ENCODE measurements at regions not wholly inside any gene's neighbourhood (a gene's known extent, or its start where the extent isn't known, plus 50 kb on each side); places are given as distances from the start of the nearest gene placed in this dataset.

DNA sequence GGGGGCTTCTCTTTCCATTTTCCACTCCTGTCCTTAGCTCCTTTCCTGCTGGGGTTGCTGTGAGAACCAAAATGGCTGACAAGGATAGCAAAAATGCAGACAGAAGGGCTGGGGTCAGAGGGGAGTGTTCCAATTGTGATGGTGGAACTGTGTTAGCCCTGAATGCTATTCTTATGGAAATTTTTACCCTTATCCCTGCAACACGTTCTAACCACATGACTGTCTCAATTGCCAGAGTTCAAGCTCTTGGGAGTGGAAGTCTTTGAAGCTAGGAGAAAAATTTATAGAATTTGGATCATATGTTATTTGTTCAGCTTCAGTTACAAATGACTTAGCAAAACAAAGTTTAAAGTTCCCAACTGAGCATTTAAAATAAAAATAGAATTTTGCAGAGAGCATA is 134.1 kb downstream of the ADCYAP1R1 start:
- Histone ChIP-seq H3K27me3 (no peaks in the 10 kb centered on the region), H3K9me3 (no peaks in the 10 kb centered on the region), H3K36me3 (no peaks in the 10 kb centered on the region), H3K4me3 (no peak overlapping the region), H3K27ac (no peak overlapping the region), H3K4me1 (no peaks in the 10 kb centered on the region)
- DNase-seq (no peak), ATAC-seq (no peak)
- intact Hi-C loops (cut with DNase I): no loop called here
- WGBS (ENCODE audit: insufficient coverage, low coverage, low lambda C conversion rate, missing lambda C conversion rate): 0% methylated on average over 1 of the region's 1 CpG
- TF ChIP-seq POLR2A (IDR thresholded peaks at IDR 0.05): no peak
- TF ChIP-seq, protein P1, sequence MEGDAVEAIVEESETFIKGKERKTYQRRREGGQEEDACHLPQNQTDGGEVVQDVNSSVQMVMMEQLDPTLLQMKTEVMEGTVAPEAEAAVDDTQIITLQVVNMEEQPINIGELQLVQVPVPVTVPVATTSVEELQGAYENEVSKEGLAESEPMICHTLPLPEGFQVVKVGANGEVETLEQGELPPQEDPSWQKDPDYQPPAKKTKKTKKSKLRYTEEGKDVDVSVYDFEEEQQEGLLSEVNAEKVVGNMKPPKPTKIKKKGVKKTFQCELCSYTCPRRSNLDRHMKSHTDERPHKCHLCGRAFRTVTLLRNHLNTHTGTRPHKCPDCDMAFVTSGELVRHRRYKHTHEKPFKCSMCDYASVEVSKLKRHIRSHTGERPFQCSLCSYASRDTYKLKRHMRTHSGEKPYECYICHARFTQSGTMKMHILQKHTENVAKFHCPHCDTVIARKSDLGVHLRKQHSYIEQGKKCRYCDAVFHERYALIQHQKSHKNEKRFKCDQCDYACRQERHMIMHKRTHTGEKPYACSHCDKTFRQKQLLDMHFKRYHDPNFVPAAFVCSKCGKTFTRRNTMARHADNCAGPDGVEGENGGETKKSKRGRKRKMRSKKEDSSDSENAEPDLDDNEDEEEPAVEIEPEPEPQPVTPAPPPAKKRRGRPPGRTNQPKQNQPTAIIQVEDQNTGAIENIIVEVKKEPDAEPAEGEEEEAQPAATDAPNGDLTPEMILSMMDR (IDR thresholded peaks at IDR 0.05): no peak

DNA sequence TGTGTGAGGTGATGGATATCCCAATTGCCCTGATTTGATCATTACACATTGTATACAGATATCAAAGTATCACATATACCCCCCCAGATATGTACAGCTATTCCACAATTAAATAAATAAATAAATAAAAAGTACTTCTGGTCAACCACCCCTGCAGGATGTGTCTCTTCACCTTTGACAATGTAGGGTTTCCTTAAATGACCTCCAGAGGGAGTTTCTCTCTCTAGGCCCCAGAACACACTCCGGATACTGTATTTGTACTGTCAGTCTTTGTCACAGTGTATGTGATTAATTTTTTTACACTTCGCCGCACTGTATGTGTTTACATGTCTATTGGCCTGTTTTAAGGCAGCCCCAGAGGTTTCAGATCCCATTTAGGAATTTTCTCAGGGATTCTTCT is 123.6 kb downstream of the ADCYAP1R1 start:
- Histone ChIP-seq H3K36me3 (no peaks in the 10 kb centered on the region), H3K4me3 (no peak overlapping the region), H3K4me1 (no peaks in the 10 kb centered on the region), H3K9me3 (no peaks in the 10 kb centered on the region), H3K27me3 (no peaks in the 10 kb centered on the region), H3K27ac (no peak overlapping the region)
- intact Hi-C loops (cut with DNase I): loop anchor here in 1 of 2 donors (10.0 kb wide), 1 partner anchor 61 kb away; no protein-coding TSS in a partner anchor
- WGBS (ENCODE audit: insufficient coverage, low coverage, low lambda C conversion rate, missing lambda C conversion rate): 57% methylated on average over 3 of the region's 3 CpGs
- DNase-seq (no peak), ATAC-seq (peak in 1 of 4 donors; percentile 25)
- no peak for TF ChIP-seq POLR2A (IDR thresholded peaks at IDR 0.05)
- TF ChIP-seq, protein P1 (IDR thresholded peaks at IDR 0.05): peak in 2 of 4 donors; percentile 9 to 12

DNA sequence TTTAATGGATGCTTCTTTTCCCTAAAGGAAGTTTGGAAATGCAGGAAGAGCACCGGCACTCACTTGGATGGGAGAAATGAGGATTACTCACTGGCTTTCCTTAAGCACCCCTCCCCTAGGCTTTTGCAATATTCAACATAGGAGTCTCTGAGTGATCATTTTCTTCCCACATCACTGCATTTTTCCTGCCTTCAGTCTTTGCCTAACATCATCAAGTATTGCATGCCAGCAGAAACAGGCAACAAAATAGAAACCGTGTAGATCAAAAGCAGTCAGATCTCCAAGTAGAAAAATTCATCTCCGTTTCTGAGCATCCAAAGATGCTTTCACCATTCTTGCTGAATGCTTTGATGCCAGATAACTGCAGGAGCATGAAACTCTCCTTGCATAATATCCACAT is 119.9 kb downstream of the ADCYAP1R1 start:
- WGBS (ENCODE audit: insufficient coverage, low coverage, low lambda C conversion rate, missing lambda C conversion rate): 31% methylated on average over 3 of the region's 3 CpGs
- intact Hi-C loops (cut with DNase I): loop anchor here in 1 of 2 donors (10.0 kb wide), 1 partner anchor 57 kb away; no protein-coding TSS in a partner anchor

DNA sequence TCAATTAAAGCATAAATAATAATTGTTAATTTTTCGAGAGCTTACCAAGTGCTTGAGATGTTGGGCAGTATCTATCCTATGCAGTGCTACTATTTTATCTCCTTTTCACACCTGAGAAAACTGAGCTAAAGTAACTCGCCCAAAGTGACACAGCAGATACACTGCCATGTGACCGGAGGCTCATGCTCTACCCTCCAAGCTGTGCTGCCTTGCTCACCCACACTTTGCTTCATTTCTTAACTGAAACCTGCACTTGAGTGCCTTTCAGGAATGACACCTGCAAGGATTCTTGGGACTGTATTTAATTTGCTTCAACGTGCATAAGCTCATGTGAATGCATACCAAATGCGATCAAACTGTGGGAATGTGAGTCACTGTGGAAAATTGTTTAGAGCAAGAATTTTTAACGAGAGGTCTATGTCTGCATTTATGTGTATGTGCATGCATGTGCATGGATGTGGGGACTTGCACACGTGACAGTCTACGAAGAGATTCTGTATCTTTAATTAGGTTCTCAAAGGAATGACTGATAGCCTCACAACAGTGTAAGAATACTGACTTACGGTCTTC is 119.2 kb downstream of the ADCYAP1R1 start:
- intact Hi-C loops (cut with DNase I): loop anchor here in 1 of 2 donors (10.0 kb wide), 1 partner anchor 56 kb away; no protein-coding TSS in a partner anchor
- H3K36me3 ChIP-seq: no peaks in the 10 kb centered on the region
- no peak overlapping the region for H3K4me3 ChIP-seq
- no peak for DNase-seq
- no peaks in the 10 kb centered on the region for H3K4me1 ChIP-seq
- WGBS (ENCODE audit: insufficient coverage, low coverage, low lambda C conversion rate, missing lambda C conversion rate): 58% methylated on average over 9 of the region's 9 CpGs
- H3K27me3 ChIP-seq: no peaks in the 10 kb centered on the region
- H3K9me3 ChIP-seq: no peaks in the 10 kb centered on the region
- TF ChIP-seq POLR2A (IDR thresholded peaks at IDR 0.05): no peak
- ATAC-seq: no peak
- H3K27ac ChIP-seq: no peak overlapping the region

More for the DNA sequence above, 119.9 kb downstream of the ADCYAP1R1 start:
- TF ChIP-seq POLR2A (IDR thresholded peaks at IDR 0.05): no peak
- ATAC-seq: no peak
- no peak overlapping the region for H3K27ac ChIP-seq
- no peaks in the 10 kb centered on the region for H3K4me1 ChIP-seq
- no peaks in the 10 kb centered on the region for H3K27me3 ChIP-seq
- no peak for DNase-seq
- no peaks in the 10 kb centered on the region for H3K36me3 ChIP-seq
- H3K4me3 ChIP-seq: no peak overlapping the region
- no peaks in the 10 kb centered on the region for H3K9me3 ChIP-seq

All from right lobe of liver (tissue), 6 donors.